ENCODE measurements at regions not wholly inside any gene's neighbourhood (a gene's known extent, or its start where the extent isn't known, plus 50 kb on each side); places are given as distances from the start of the nearest gene placed in this dataset.

DNA sequence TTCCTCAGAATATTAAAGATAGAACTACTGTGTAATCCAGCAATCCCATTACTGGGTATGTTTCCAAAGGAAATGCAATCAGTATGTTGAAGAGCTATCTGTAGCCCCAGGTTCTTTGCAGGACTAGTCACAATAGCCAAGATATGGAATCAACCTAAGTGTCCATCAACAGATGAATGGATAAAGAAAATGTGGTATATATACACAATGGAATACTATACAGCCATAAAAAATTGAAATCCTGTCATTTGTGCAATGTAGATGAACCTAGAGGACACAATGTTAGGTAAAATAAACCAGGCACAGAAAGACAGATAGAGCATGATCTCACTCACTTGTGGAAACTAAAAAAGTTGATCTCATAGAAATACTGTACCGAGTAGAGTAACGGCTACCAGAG, 306.0 kb upstream of the MARCKS start:
- no peak for DNase-seq (ENCODE audit: low spot score)

GRCh38 chr6:113556775-113557174, 300.4 kb upstream of the MARCKS start:
- DNase-seq (ENCODE audit: low spot score): no peak

- DNase-seq (ENCODE audit: low spot score): no peak
Measured at GRCh38 chr6:113558431-113558830, 298.7 kb upstream of the MARCKS start.

DNA sequence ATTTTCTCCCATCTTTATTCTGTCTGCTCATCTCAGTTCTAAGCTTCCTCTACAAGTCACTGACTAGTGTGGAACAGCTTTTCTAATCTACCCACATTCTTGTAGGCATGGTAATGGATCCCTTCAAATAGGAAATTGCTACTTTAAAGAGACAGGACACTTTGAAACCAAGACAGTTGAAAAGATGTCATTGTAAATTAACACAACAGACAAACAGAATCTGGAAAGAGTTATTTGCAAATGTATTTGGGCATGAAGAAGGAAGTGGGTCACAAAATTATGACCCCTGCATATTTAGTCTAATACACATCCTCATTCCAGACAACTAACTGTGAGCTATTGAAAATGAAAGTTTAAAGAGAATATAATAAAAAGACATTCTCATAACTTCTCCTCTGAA, 298.2 kb upstream of the MARCKS start:
- DNase-seq (ENCODE audit: low spot score): peak; percentile 57

DNA sequence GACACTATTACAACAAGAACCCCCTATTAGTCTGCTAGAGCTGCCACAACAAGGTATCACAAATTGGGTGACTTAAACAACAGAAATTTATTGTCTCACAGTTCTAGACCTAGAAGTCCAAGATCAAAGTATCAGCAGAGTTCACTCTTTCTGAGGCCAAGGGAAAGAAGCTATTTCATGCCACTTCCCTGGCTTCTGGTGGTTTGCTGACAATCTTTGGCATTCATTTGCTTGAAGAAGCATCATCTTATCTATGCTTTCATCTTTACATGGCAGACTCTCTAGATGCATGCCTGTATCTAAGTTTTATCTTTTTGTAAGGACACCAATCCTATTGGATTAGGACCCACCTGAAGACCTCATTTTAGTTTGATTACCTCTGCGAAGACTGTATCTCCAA, 296.8 kb upstream of the MARCKS start:
- no peak for DNase-seq (ENCODE audit: low spot score)

DNA sequence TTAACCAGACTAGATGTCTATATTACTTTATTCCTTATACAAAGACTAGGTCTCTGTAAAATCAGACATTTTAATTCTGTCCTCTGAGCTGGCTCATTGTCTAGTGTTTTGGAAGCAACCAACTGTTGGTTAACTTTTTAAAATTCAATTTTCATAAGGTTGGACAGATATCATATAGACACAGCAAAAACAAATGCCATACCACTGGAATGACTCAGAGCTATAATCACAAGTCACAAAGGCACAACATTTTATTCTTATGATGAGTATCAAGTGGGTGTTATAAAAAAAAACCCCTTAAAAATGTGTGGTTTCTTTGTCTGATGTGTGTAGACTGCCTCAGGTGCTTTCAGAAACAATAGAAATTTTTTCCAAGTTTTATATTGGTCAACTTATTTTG, 296.2 kb upstream of the MARCKS start:
- no peak for DNase-seq (ENCODE audit: low spot score)

DNA sequence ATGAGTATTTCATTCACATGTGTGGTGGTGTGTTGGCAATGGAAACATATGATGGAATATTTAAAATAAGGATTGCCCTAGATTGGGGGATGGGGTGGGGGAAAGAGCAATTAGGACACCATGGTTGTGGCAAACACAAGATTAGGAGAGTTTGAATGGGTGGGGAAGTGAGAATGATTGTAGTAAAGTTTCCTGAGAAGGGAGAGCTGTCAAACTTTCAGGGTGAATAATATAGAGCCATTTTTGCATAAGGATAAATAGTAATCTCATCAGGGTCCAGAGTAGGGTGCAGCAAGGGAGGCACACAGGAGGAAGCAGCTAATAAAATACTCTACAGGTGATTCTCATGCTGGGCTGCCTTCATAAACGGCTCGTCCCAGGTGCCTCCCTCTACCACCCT, 294.9 kb upstream of the MARCKS start:
- DNase-seq (ENCODE audit: low spot score): no peak

GRCh38 chr6:113564371-113565171, 292.6 kb upstream of the MARCKS start:
- DNase-seq (ENCODE audit: low spot score): peak; percentile 97

- DNase-seq (ENCODE audit: low spot score): no peak
Measured at GRCh38 chr6:113565306-113565705, 291.8 kb upstream of the MARCKS start.

DNA sequence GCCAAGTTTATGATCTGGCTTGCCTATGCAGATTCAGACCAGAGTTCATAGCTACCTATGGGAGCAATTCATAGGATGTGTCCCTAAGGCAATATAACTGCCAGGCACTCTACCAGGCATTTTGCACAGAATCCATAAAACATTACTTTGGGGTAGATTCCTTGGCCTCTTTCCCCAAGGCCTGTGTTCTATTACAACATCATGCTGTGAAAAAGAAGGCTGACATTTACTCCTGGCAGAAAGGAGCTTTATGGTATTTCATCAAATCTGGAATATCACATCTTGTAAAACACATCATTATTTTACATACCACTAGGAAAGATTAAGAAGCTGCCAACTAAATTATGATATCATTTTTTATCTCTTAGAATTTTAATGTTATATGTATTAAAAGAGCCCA, 287.0 kb upstream of the MARCKS start:
- peak; percentile 88 for DNase-seq (ENCODE audit: low spot score)

DNA sequence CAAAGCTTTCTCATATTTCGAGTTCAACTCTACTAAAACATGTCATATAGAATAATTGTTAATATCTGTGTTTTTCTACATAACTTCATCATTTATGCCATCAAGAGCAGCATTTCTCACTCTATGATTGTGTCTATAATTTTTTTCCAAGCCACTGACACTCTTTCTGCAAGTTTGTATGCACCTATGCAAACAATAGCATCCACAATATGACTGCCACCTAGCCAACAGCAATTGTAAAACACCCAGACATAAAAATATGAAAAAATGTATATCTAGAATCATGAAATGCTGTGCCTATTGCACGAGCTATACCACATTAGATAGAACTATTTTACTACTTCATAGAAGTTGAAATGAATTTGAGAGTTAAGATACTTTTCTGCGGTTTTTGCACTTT, 286.5 kb upstream of the MARCKS start:
- DNase-seq (ENCODE audit: low spot score): peak; percentile 29

DNA sequence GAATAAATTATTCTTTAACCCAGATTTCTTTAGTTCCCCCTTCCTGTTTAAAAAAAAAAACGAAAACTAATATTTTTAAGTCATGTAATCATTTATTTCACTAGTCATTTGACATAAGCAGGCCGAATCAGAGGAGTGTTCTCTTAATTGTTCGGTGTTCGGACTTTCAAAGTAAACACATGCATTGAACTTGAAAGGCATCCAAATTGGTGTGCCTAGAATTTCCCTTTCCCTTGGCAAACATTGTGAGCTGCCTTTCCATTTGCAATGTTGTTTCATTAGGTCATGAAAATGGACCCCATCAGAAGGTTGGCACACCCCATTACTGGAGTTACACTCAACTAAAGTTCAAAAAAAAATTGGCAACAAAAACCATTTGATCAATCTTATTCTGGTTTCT, 283.0 kb upstream of the MARCKS start:
- DNase-seq (ENCODE audit: low spot score): no peak

GRCh38 chr6:113576310-113576709, 280.8 kb upstream of the MARCKS start:
- no peak for DNase-seq (ENCODE audit: low spot score)

DNA sequence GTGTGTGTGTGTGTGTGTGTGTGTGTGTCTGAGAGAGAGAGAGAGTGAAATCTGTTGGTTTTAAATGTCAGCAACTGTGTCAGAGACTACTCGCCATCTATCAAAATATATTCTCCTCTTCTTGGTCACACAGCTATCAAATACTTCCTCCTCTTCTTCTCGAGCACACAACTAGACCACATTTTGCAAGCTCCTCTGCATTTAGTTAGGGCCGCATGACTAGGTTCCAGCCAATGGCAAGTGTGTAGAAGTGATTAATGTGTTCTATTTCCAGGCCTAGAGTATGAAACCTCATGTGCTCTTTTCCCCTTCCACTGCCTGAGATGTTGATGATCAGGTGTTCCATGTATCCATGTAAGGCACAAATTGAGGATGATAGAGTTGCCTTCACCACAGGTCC, 278.5 kb upstream of the MARCKS start:
- DNase-seq (ENCODE audit: low spot score): no peak

GRCh38 chr6:113584767-113585166, 272.4 kb upstream of the MARCKS start:
- no peak for DNase-seq (ENCODE audit: low spot score)

DNA sequence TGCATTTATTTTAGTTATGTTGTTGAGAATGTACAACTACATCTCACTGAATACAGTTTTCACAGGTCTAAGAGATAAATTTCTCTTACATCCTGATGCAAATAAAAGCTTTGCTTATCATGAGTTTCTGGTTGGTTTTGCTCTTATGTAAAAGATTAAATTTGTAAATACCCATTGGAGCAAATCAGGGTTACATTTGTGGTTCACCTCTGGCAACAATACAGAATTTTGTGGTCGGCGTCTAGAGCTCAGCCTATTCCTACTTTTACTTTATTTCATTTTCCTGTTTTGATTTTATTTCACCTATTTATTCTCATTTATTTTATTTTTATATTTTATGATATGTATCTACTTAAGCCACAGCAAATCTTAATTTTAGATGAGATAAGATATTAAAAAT, 271.9 kb upstream of the MARCKS start:
- DNase-seq (ENCODE audit: low spot score): no peak

- DNase-seq (ENCODE audit: low spot score): peak; percentile 43
Measured at GRCh38 chr6:113586413-113587077, 270.6 kb upstream of the MARCKS start.

- no peak for DNase-seq (ENCODE audit: low spot score)
Measured at GRCh38 chr6:113587078-113587699, 270.0 kb upstream of the MARCKS start.

DNA sequence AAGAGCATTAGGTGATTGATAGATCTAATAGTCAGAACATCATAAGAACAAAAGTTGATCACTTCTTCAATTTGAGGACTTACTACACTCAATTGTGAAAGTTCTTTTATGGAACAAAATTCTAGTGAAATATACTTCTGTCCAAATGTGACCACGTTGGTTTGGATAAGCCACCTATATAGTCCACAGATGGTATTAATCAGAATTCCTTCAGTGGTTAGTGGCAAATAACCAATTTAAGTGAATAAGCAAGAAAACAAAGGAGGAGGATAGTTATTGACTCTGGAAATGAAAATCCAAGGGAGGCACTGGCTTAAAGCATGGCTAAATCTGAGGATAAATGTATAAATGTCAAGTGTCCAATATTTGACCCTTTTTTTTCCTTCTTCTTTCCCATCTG, 268.5 kb upstream of the MARCKS start:
- DNase-seq (ENCODE audit: low spot score): no peak

DNA sequence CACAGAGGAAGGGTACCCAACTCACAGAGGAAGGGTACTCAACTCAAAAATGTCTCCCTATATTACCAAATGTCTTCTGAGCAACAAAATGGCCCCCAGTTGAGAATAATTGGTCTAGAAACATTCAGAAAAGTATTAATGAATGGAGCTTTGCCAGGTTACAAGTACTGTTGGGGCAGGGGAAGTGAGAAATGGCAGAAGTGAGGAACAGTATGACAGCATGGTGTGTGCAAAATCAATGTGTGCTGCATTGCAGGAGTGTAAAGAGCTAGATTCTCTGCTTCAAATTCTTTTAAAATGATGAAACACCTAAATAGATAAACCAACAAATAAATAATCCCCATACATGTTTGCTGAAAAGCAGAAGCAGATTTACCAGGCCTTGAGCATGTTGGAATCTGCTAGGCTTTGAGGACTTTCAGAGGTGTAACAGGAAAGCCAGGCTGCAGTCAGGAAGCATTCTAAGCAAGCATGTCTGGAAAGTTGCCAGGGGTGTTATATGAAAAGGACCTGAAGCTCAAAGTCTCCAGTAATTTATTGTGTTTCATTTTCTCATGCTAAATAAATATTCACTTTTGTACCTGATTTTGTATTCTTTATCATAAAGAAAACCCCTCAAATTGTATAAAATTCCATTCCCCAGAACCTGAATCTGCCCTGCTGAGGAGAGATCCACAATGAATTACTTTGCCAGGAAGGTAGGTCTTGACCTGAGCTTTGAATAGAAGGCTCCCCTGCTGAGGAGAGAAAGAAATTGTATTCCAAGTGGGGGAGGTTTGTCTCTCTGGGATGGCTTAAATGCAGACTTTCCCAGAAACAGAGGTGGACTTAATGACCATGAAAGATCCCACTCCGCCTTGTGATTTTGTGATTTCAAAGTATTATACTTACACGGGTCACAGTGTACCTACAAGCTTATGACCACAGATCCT, 265.0 kb upstream of the MARCKS start:
- DNase-seq (ENCODE audit: low spot score): peak; percentile 84

DNA sequence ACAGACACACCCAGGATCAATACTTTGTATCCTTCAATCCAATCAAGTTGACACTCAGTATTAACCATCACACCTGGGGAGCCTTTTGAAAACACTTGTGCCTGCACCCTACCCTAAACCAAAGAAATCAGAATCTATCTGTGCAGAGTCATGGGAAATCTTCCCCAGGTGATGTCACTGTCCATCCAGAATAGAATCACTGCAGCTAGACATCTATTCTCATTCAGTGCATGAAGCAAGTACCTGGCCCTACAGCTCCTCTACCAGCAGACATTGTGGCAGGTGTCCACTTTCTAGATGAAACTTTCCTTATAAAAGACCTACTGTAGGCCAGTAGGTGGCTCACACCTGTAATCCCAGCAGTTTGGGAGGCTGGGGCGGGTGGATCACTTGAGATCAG, 262.4 kb upstream of the MARCKS start:
- no peak for DNase-seq (ENCODE audit: low spot score)

DNA sequence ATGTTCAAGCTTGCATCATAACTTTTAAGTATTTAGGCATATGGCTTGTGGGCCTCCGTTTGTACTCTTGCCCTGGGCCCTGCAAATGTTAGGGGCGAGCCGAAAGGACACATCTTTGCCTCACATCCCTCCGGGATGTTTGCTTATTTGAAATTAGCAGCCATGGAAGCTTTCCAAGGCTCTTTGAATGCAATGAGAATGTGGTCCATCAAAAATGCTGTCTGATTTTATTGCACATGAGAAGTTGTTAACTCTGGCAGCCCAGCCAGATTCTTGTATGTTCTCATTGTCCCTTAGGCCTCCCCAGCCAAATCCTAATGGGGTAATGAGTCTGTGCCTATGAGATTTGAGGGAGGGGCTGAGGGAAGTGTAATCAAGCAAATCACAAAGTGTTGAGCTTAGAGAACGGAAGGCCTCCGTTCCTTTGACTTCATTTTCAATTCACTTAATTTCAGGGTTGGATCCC, 261.2 kb upstream of the MARCKS start:
- peak; percentile 76 for DNase-seq (ENCODE audit: low spot score)

Data from umbilical cord (tissue), 1 donor.